K562 (cell line): ENCODE measurements at regions not wholly inside any gene's neighbourhood (a gene's known extent, or its start where the extent isn't known, plus 50 kb on each side); places are given as distances from the start of the nearest gene placed in this dataset.

Experiments
- ATAC-seq: fragments of 200-7000 bp; cut with Tn5 transposase; 3 replicates; pipeline ENCODE4 v1.9.1; 2020; ENCODE audit warnings: moderate library complexity
- BruUV-seq: library from RNA; stranded (reverse); fragments of 400-500 nt; replicated peaks from 2 replicates; lab custom pipeline; 2021; lab: Mats Ljungman, UMichigan
- CTCF ChIA-PET: fragments of 300-600 bp; formaldehyde crosslinking; extraction: SDS; loops from one replicate; lab custom pipeline; 2021; ENCODE audit warnings: low intra/inter-chr PET ratio; lab: Yijun Ruan, JAX
- POLR2A ChIA-PET: fragments of 300-600, 350-650 bp; sonication (Branson Sonifier 250); formaldehyde crosslinking; extraction: SDS; loops from one replicate; lab custom pipeline; 2021; ENCODE audit warnings: antibody characterized with exemption, inconsistent platforms; lab: Yijun Ruan, JAX
- DNase-seq, 4 experiments: peaks; one replicate each; pipeline versions ENCODE4 v3.0.0 to v3.0.0-alpha.2; 2011 to 2018; ENCODE audit warnings: low spot score in 3 of 4, mixed read lengths in 3 of 4; ENCODE audit errors: extremely low read depth in 1 of 4
- FAIRE-seq: peaks from 2 replicates; lab custom pipeline; 2011; peaks lifted over from hg19 to GRCh38; lab: Jason Lieb, UNC
- H2AFZ ChIP-seq: 2 replicates; pipeline ENCODE4 v1.6.0; 2011; ENCODE audit warnings: low read depth, low read length, control low read depth, inconsistent platforms
- H3K27ac ChIP-seq: fragments of 200-600 bp; 3 replicates; pipeline ENCODE4 v1.8.0; 2011; ENCODE audit warnings: low read depth, mild to moderate bottlenecking, control low read depth, inconsistent platforms, low read length, moderate library complexity, mixed read lengths; ENCODE audit errors: extremely low read depth
- H3K27me3 ChIP-seq, 2 experiments: fragments of 300-600 bp in 1 of 2; 2 replicates in 1 of 2; 3 replicates in 1 of 2; pipeline versions ENCODE4 v1.6.0 to v1.8.0; 2011; ENCODE audit warnings: inconsistent platforms in 2 of 2, low read length in 2 of 2, mild to moderate bottlenecking in 1 of 2, mixed read lengths in 1 of 2, moderate library complexity in 1 of 2; ENCODE audit not compliant: control insufficient read depth in 2 of 2, insufficient read depth in 2 of 2
- H3K36me3 ChIP-seq: fragments of 300-600 bp; 3 replicates; pipeline ENCODE4 v1.8.0; 2011; ENCODE audit warnings: mild to moderate bottlenecking, low read length, inconsistent platforms; ENCODE audit not compliant: control insufficient read depth, insufficient read depth
- H3K4me1 ChIP-seq, 2 experiments: fragments of 200-600 bp in 1 of 2; replicated peaks in 1 of 2; 2 replicates in 1 of 2; 3 replicates in 1 of 2; pipeline versions ENCODE4 v1.5.1 to v1.8.0; 2011; ENCODE audit warnings: inconsistent platforms in 2 of 2, low read length in 2 of 2, mild to moderate bottlenecking in 1 of 2, mixed read lengths in 1 of 2, moderate library complexity in 1 of 2; ENCODE audit not compliant: control insufficient read depth in 2 of 2, insufficient read depth in 2 of 2
- H3K4me2 ChIP-seq: 2 replicates; pipeline ENCODE4 v1.6.1; 2011; ENCODE audit warnings: low read length, control low read depth, inconsistent platforms, mixed read lengths; ENCODE audit not compliant: insufficient read depth
- H3K4me3 ChIP-seq: fragments of 200-600 bp; sonication (generic), shearing (Covaris generic); 2 replicates; pipeline ENCODE4 v1.5.1; 2016; ENCODE audit warnings: control low read depth, inconsistent platforms
- H3K79me2 ChIP-seq: fragments of 200-600 bp; 3 replicates; pipeline ENCODE4 v1.8.0; 2011; ENCODE audit warnings: low read length, inconsistent platforms; ENCODE audit not compliant: control insufficient read depth, insufficient read depth
- H3K9ac ChIP-seq, 2 experiments: 2 replicates each; pipeline versions ENCODE4 v1.6.0 to v1.6.1; 2011; ENCODE audit warnings: low read depth in 2 of 2, low read length in 2 of 2, control low read depth in 1 of 2, inconsistent platforms in 1 of 2, mild to moderate bottlenecking in 1 of 2, mixed read lengths in 1 of 2; ENCODE audit not compliant: insufficient read depth in 1 of 2
- H3K9me1 ChIP-seq: one replicate; pipeline ENCODE4 v1.6.0; 2011; ENCODE audit warnings: inconsistent platforms, mild to moderate bottlenecking, low read length, moderate library complexity; ENCODE audit not compliant: control insufficient read depth, insufficient read depth
- H3K9me3 ChIP-seq: replicated peaks from 2 replicates; pipeline ENCODE4 v1.5.1; 2011; ENCODE audit warnings: low read depth, low read length, inconsistent platforms; ENCODE audit not compliant: control insufficient read depth, insufficient read depth
- H4K20me1 ChIP-seq: replicated peaks from 2 replicates; pipeline ENCODE4 v1.6.1; 2011; ENCODE audit warnings: low read length, inconsistent platforms, mixed read lengths; ENCODE audit not compliant: control insufficient read depth, insufficient read depth
- MCM2 ChIP-seq: fragments of 450-650 bp; IDR thresholded peaks from 2 replicates; pipeline ENCODE4 v1.6.1; 2017; ENCODE audit warnings: low read depth, mild to moderate bottlenecking
- MEF2A ChIP-seq: IDR thresholded peaks from 2 replicates; pipeline ENCODE4 v1.6.1; 2011; ENCODE audit warnings: low read depth, mild to moderate bottlenecking, low read length, moderate library complexity; ENCODE audit not compliant: control insufficient read depth
- POLR2H ChIP-seq: IDR thresholded peaks from 2 replicates; pipeline ENCODE4 v1.6.1; 2016; ENCODE audit warnings: missing genetic modification characterization, low read depth, mild to moderate bottlenecking, control low read depth, missing compliant biosample characterization, moderate library complexity
- POLR3A ChIP-seq: IDR thresholded peaks from 2 replicates; pipeline ENCODE4 v1.6.1; 2011; ENCODE audit warnings: borderline replicate concordance, mild to moderate bottlenecking, moderate library complexity; ENCODE audit not compliant: insufficient read length, insufficient read depth; ENCODE audit errors: extremely low read depth
- RBM15 ChIP-seq: fragments of 200-400 bp; formaldehyde crosslinking; IDR thresholded peaks from 2 replicates; pipeline ENCODE4 v1.6.1; 2018; ENCODE audit warnings: mild to moderate bottlenecking, low read length, moderate library complexity; ENCODE audit not compliant: insufficient read depth
- SMARCC2 ChIP-seq: fragments of 450-650 bp; IDR thresholded peaks from 2 replicates; pipeline ENCODE4 v1.6.1; 2017; ENCODE audit warnings: antibody characterized with exemption, moderate library complexity, mild to moderate bottlenecking, low read depth
- TCF15 ChIP-seq: fragments of 250-450 bp; sonication (Bioruptor Pico); IDR thresholded peaks from 2 replicates; pipeline ENCODE4 v1.8.0; 2022; ENCODE audit warnings: moderate library complexity, mild to moderate bottlenecking, inconsistent platforms
- TRIM28 ChIP-seq: fragments of 450-650 bp; IDR thresholded peaks from 2 replicates; pipeline ENCODE4 v1.6.1; 2017
- ZBTB12 ChIP-seq: fragments of 250-450 bp; sonication (Bioruptor Pico); IDR thresholded peaks from 2 replicates; pipeline ENCODE4 v1.4.0; 2020
- ZNF239 ChIP-seq: fragments of 250-450 bp; sonication (Bioruptor Pico); IDR thresholded peaks from 2 replicates; pipeline ENCODE4 v1.4.0; 2020; ENCODE audit warnings: mild to moderate bottlenecking
- ZNF766 ChIP-seq: fragments of 200-800 bp; sonication (Bioruptor generic); conservative IDR thresholded peaks from 2 replicates; pipeline ENCODE4 v1.6.1; 2016; ENCODE audit warnings: missing genetic modification characterization, missing compliant biosample characterization
- WGBS: fragments of 100-300 bp; shearing (Covaris generic); methylation state at CpG from one replicate; pipeline ENCODE4 v1.1.6; 2016; ENCODE audit warnings: low coverage, mixed read lengths; ENCODE audit not compliant: insufficient coverage; ENCODE audit errors: missing lambda C conversion rate; 5-methylcytosine and 5-hydroxymethylcytosine counted together
- in situ Hi-C: fragments of 300-500 bp; cut with MboI; formaldehyde crosslinking; loops from 4 replicates; pipeline ENCODE4 v1.15.0; 2018; ENCODE audit warnings: inconsistent platforms, mixed read lengths
- intact Hi-C: fragments of 100-400 bp; cut with micrococcal nuclease; formaldehyde crosslinking; loops from 2 replicates; pipeline ENCODE4 v1.14.2; 2022
- TF ChIP-seq, protein P1 (sequence below): fragments of 450-650 bp; IDR thresholded peaks from 2 replicates; pipeline ENCODE4 v1.6.1; 2017; ENCODE audit warnings: antibody characterized with exemption, mild to moderate bottlenecking
- TF ChIP-seq, protein P2 (sequence below): fragments of 200-800 bp; sonication (Bioruptor generic); IDR thresholded peaks from 2 replicates; pipeline ENCODE4 v1.6.1; 2017; ENCODE audit warnings: missing genetic modification characterization, missing compliant biosample characterization

DNA sequence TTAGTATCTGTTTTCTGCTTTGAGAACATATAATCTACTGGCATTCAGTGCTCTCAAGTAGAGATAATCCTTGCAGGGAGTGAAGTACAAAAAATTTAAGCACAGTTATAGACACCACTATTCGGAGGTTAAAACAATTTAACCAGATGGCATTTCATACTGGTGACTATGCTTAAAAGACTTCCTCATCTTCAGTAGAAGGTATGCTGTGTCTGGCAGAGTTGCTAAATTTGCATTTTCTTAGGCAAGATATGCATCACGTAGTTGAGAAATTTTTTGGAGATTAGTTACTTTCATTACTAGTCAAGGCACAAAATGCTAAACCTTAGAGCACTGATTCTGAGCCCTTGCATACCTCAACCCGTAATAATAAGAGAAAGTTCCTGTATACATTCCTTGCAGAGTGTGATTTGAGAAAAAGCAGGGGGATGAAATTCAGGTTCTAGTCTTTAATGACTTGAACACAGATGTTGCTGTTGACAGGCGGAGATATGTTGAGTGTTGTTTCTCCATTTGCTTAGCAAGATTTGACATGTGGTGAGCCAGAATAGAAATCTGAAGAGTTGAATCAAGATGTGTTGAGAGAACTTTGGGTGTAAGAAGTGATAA lies 70.8 kb upstream of the STARD4 start:
- Histone ChIP-seq H3K4me2 (no peak overlapping the region), H3K9ac (no peak overlapping the region), H3K79me2 (no peaks in the 10 kb centered on the region), H2AFZ (no peak overlapping the region), H3K4me3 (no peak overlapping the region), H3K9me3 (no peaks in the 10 kb centered on the region), H3K27me3 (no peaks in the 10 kb centered on the region), H3K4me1 (no peaks in the 10 kb centered on the region), H4K20me1 (no peaks in the 10 kb centered on the region), H3K27ac (no peak overlapping the region), H3K9me1 (no peaks in the 10 kb centered on the region), H3K36me3 (no peaks in the 10 kb centered on the region)
- intact Hi-C loops, result no loop called here
- CTCF ChIA-PET, result no interaction called here
- WGBS, result 0% methylated on average over 4 of the region's 4 CpGs
- DNase-seq (no peak), FAIRE-seq (no peak), ATAC-seq (no peak)
- POLR2A ChIA-PET, result no interaction called here
- BruUV-seq, result no TSS peak
- TF ChIP-seq TCF15 (CRISPR knock-in tag) (no peak), ZBTB12 (no peak), MCM2 (no peak), SMARCC2 (no peak), ZNF766 (CRISPR knock-in tag) (no peak), MEF2A (no peak), POLR2H (tag) (no peak), TRIM28 (no peak), POLR3A (no peak), ZNF239 (CRISPR knock-in tag) (no peak), RBM15 (no peak)
- TF ChIP-seq, protein P1, sequence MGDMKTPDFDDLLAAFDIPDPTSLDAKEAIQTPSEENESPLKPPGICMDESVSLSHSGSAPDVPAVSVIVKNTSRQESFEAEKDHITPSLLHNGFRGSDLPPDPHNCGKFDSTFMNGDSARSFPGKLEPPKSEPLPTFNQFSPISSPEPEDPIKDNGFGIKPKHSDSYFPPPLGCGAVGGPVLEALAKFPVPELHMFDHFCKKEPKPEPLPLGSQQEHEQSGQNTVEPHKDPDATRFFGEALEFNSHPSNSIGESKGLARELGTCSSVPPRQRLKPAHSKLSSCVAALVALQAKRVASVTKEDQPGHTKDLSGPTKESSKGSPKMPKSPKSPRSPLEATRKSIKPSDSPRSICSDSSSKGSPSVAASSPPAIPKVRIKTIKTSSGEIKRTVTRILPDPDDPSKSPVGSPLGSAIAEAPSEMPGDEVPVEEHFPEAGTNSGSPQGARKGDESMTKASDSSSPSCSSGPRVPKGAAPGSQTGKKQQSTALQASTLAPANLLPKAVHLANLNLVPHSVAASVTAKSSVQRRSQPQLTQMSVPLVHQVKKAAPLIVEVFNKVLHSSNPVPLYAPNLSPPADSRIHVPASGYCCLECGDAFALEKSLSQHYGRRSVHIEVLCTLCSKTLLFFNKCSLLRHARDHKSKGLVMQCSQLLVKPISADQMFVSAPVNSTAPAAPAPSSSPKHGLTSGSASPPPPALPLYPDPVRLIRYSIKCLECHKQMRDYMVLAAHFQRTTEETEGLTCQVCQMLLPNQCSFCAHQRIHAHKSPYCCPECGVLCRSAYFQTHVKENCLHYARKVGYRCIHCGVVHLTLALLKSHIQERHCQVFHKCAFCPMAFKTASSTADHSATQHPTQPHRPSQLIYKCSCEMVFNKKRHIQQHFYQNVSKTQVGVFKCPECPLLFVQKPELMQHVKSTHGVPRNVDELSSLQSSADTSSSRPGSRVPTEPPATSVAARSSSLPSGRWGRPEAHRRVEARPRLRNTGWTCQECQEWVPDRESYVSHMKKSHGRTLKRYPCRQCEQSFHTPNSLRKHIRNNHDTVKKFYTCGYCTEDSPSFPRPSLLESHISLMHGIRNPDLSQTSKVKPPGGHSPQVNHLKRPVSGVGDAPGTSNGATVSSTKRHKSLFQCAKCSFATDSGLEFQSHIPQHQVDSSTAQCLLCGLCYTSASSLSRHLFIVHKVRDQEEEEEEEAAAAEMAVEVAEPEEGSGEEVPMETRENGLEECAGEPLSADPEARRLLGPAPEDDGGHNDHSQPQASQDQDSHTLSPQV, result no peak
- TF ChIP-seq, protein P2, sequence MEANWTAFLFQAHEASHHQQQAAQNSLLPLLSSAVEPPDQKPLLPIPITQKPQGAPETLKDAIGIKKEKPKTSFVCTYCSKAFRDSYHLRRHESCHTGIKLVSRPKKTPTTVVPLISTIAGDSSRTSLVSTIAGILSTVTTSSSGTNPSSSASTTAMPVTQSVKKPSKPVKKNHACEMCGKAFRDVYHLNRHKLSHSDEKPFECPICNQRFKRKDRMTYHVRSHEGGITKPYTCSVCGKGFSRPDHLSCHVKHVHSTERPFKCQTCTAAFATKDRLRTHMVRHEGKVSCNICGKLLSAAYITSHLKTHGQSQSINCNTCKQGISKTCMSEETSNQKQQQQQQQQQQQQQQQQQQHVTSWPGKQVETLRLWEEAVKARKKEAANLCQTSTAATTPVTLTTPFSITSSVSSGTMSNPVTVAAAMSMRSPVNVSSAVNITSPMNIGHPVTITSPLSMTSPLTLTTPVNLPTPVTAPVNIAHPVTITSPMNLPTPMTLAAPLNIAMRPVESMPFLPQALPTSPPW (CRISPR knock-in tag), result no peak
- in situ Hi-C loops, result no loop called here
